Epithelial cell of proximal tubule (primary cell): ENCODE measurements at regions not wholly inside any gene's neighbourhood (a gene's known extent, or its start where the extent isn't known, plus 50 kb on each side); places are given as distances from the start of the nearest gene placed in this dataset.

Experiments used
- DNase-seq: peaks from one replicate; pipeline ENCODE4 v3.0.0-alpha.2; 2011; ENCODE audit warnings: low read depth
- H3K4me3 ChIP-seq: 2 replicates; pipeline ENCODE4 v1.5.1; 2011; ENCODE audit warnings: low read depth, mild to moderate bottlenecking, low read length
- TF ChIP-seq, protein P1 (sequence below): conservative IDR thresholded peaks from 2 replicates; pipeline ENCODE4 v1.5.1; 2012; ENCODE audit warnings: low read depth, mild to moderate bottlenecking, low read length

GRCh38 chr5:4019841-4020240 is 424.2 kb downstream of the IRX1 start:
- TF ChIP-seq, protein P1, sequence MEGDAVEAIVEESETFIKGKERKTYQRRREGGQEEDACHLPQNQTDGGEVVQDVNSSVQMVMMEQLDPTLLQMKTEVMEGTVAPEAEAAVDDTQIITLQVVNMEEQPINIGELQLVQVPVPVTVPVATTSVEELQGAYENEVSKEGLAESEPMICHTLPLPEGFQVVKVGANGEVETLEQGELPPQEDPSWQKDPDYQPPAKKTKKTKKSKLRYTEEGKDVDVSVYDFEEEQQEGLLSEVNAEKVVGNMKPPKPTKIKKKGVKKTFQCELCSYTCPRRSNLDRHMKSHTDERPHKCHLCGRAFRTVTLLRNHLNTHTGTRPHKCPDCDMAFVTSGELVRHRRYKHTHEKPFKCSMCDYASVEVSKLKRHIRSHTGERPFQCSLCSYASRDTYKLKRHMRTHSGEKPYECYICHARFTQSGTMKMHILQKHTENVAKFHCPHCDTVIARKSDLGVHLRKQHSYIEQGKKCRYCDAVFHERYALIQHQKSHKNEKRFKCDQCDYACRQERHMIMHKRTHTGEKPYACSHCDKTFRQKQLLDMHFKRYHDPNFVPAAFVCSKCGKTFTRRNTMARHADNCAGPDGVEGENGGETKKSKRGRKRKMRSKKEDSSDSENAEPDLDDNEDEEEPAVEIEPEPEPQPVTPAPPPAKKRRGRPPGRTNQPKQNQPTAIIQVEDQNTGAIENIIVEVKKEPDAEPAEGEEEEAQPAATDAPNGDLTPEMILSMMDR = no peak
- no peak for DNase-seq
- no peak overlapping the region for H3K4me3 ChIP-seq

- DNase-seq = no peak
- H3K4me3 ChIP-seq = no peak overlapping the region
- TF ChIP-seq, protein P1 = no peak
Observed at GRCh38 chr5:4020400-4020799, 424.8 kb downstream of the IRX1 start.

DNA sequence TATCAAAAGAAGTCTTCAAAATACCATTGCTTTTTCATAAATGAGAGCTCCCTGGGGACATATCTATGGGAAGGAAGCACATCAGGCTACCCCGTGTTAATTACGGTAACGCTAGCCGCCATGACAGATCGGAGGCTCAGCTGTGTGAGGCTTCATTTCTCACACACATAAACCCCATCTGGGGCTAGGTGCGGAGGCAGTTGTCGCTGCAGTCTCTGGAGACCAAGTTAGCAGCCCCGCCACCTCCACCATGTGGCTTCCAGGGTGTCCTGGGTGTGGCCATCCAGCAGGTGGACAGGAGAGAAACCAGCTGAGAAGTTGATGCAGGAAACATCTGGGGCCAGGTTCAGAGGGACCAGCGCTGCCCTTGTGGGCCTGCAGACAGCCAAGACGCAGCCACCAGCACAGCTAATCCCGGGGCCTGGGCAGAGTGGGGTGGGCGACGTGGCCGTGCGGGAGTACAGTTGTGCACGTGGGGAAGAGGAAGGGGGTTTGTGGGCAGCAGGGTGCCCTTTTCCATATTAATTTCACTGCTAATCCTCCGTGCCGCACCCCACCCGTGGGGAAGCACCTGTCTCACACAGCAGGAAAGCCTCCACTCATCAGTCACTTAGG is 426.5 kb downstream of the IRX1 start:
- DNase-seq = no peak
- H3K4me3 ChIP-seq = no peak overlapping the region
- TF ChIP-seq, protein P1 = no peak

GRCh38 chr5:4023091-4023752 is 427.6 kb downstream of the IRX1 start:
- no peak overlapping the region for H3K4me3 ChIP-seq
- DNase-seq = no peak
- TF ChIP-seq, protein P1 = no peak

DNA sequence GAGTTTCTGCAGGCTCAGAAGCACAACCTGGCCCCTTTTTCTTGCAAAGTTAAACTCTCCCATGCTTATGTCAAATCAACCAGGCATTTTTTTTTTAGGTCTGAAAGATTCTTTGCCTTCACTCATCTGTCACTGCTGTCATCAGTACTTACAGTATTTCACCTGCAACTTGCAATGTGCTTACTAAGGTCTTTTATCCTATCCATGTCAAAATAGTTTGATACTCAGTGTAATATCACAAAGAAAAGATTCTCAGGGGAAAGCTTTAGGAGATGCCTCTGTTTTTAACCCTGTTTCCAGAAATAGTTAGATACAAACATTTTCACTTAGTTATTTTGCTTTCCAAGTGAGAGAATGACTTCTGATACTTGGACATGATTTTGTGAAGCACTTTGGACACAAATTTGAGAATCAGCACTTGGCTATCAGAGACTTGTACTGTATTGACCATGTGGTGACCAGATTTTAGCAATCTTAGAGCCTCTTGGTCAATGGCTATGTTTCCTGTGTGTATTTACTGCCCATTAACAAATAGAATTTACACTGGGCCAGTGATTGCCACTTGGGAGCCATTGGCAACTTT is 428.2 kb downstream of the IRX1 start:
- H3K4me3 ChIP-seq = no peak overlapping the region
- TF ChIP-seq, protein P1 = no peak
- DNase-seq = no peak

DNA sequence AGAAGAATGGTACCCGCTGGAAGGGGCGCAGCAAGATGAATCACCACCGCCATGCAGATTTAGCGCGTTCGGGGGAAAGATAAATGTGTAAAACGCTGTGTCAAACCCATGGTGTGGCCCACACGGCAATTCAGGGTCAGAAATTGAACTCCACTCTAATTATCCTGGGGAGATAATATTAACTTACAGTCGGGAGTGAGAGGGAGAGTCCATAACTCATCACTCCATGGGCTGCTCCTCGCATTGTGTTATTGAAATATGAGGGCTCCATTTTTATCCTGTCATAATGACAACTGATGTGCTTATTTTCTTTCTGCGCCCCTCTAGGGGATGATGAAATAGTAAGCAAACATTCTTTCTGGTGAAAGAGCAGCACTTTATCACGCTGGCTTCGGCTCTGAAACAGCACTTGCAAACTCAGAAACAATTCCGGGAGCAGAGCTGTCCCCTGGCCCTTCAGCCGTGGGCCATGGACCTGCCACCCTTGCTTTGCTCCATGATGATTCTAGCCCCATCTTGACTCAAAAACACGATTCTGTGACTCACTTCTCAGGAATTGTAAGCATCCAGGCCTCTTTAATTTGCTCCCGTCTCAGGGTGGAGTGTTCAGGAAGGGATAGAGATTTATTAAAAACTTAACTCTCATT is 431.6 kb downstream of the IRX1 start:
- no peak for DNase-seq
- H3K4me3 ChIP-seq = no peak overlapping the region
- TF ChIP-seq, protein P1 = no peak
